HG03064 (cell line): ENCODE measurements at regions not wholly inside any gene's neighbourhood (a gene's known extent, or its start where the extent isn't known, plus 50 kb on each side); places are given as distances from the start of the nearest gene placed in this dataset.

Source experiments
- ATAC-seq: cut with Tn5 transposase; IDR thresholded peaks from one replicate; pipeline ENCODE4 v1.9.1; 2021; ENCODE audit warnings: low read depth; ENCODE audit not compliant: unreplicated experiment

DNA sequence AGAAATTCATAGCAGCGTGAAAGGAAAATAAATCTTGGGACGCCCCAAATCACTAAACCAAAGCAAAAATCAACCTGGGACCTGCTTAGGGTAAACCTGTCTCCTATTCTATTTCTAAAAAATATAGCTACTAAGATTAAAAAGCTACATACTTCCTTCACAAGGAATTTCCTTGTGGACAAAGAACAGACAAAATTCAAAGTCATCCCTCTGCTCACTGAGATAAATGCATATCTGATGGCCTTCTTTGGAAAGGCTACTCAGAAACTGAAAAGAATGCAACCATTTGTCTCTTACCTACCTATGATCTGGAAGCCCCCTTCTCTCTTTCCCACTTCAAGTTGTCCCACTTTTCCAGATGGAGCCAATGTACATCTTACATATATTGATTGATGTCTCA lies 93.0 kb upstream of the CNOT2 start:
- no peak for ATAC-seq

DNA sequence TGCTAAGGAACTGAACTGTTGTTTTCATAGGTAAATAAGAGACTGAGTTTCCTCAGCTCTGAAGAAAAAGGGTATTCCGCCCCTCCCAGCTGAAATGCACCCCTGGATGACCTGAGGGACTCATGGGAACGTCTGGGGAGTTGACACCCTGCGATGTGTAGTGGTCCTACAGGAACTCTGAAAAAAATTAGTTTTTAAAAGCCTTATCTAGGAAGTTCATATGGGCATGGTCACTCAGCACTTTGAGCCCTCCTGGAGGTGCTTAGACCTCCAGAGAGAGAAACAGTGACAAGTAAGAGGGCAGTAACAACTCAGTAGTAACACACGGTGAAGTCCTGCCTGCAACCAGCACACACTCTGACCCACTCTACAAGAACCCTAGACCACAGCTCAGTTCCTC lies 91.2 kb upstream of the CNOT2 start:
- ATAC-seq = no peak

GRCh38 chr12:70154087-70154638 lies 89.1 kb upstream of the CNOT2 start:
- no peak for ATAC-seq

GRCh38 chr12:70154960-70155589 lies 88.2 kb upstream of the CNOT2 start:
- ATAC-seq = no peak

DNA sequence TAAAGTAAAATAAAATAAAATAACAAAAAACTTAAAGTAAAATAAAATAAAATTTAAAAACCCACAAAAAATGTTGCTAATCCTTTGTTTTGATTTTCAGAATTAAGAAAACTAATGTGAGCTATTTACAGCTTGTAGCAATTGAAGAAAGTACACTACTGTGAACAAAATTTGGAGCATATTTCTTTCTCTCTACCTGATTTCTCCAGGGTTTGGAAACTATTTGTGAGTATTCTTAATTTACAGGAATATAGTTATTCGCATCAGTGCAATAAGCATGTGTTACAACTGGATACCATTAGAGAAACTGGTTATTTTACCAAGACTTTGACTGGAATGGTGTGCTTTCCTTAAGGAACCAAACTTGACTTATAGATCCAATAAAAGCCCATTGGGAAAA lies 86.1 kb upstream of the CNOT2 start:
- ATAC-seq = no peak

DNA sequence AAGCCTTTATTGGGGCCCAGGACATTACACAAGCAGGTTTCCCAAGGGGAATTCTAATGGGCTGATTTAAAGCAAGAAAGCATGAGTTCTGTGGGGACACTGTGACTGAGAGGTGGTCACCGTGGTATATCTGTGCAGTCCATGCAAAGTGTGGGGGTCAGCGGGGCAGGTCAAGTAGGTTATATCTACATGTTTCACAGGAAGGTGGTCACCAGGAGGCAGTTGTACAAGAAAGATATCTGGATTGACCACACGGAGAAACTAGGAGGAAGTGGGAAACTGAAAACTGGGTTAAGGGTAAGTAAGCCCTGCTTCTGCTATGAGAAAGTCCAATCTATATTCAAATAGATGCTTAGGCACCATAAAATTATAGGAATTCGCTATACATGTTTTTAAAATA lies 77.8 kb upstream of the CNOT2 start:
- no peak for ATAC-seq

GRCh38 chr12:70176290-70176689 lies 66.9 kb upstream of the CNOT2 start:
- ATAC-seq = no peak

DNA sequence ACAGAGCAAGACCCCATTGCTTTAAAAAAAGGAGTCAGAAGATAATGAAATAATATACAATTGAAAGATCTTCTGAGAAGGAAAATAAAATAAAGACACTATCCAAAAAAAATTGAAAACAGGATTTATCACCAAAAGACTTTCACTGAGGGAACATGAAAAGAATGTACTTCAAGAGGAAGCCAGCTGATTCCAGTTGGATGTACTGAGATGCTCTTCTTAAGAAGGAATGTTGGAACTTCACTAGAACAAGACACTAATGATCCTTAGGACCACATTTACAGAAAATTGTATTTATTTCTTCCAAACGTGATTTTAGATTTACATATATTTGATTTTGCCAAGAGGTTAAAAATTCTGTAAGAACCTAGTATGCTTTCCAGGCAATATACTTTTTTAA lies 65.6 kb upstream of the CNOT2 start:
- no peak for ATAC-seq

DNA sequence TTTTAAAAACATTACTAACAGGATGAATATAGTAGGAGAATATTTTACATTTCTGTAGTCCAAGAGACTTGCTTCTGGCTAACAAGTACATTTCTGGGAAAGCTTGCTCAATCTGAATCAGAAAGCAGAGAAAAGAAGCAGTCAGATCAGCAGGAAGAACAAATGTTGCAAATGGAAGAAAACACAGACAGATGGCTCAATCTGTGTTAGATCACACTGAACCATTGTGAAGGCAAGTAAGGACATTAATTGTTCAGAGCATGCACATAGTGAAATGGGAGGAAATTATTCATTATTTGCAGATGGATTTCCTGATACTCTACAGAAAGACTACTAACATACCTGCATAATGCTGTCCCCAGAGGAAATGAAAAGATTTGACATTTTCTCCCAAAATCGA lies 65.2 kb upstream of the CNOT2 start:
- no peak for ATAC-seq

GRCh38 chr12:70180130-70180529 lies 63.1 kb upstream of the CNOT2 start:
- ATAC-seq = no peak

- ATAC-seq = no peak
Observed at GRCh38 chr12:70185301-70185700, 57.9 kb upstream of the CNOT2 start.

GRCh38 chr12:70186436-70186835 lies 56.8 kb upstream of the CNOT2 start:
- ATAC-seq = no peak

- ATAC-seq = no peak
Observed at GRCh38 chr12:70190262-70191010, 52.8 kb upstream of the CNOT2 start.
